Ureter (tissue), 1 donor: ENCODE measurements at regions not wholly inside any gene's neighbourhood (a gene's known extent, or its start where the extent isn't known, plus 50 kb on each side); places are given as distances from the start of the nearest gene placed in this dataset.
A peak's percentile ranks its signal among the peaks of the same experiment; 100 is the strongest.

Experiments
- DNase-seq: peaks from one replicate; pipeline ENCODE4 v3.0.0-alpha.2; 2020; ENCODE audit warnings: low spot score
- donor health status: DM: yes; HTN: yes; CAD: no.

- no peak for DNase-seq
These were observed 54.7 kb upstream of the ZNF423 start for GRCh38 chr16:49910541-49911071.

DNA sequence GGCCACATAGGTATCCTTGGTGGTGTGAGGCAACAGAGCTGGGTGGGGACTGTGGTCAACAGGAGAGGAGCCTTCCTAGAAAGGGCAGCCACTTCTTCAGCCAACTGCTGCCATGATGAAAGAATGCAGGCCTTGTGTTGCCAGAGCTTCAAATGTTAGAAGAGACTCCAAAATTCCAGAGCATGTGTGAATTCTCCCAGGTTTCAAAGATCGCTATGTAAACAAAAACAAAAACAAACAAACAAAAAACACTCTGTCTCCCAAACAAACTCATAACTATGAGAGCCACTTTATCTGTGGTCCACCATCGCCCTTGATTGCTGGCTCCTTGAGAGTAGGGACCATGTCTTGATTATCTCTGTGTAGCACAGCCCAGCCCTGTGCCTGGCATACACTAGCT, 55.5 kb upstream of the ZNF423 start:
- no peak for DNase-seq

DNA sequence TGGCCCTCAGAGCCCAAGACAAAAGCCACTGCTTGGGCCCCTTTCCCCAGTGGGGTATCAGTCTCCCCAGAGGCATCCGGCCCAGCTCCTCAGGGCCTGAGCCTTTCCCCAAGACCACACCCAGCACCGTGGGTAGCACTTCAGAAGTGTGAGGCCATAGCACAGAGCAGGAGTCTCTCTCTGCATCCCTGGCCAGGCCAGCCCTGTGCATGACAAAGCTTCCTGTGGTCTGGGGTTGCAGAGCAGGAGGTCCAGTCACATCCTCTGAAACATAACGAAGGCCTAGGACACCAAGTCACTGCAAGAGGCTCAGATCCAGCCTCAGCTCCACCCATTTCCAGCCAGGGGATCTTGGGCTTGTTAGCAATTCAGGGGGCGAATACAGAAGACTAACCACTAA, 56.8 kb upstream of the ZNF423 start:
- DNase-seq, result no peak

- no peak for DNase-seq
These were observed 57.8 kb upstream of the ZNF423 start for GRCh38 chr16:49913720-49914119.

- no peak for DNase-seq
These were observed 58.7 kb upstream of the ZNF423 start for GRCh38 chr16:49914657-49915056.

- DNase-seq, result no peak
These were observed 62.3 kb upstream of the ZNF423 start for GRCh38 chr16:49918257-49918656.

DNA sequence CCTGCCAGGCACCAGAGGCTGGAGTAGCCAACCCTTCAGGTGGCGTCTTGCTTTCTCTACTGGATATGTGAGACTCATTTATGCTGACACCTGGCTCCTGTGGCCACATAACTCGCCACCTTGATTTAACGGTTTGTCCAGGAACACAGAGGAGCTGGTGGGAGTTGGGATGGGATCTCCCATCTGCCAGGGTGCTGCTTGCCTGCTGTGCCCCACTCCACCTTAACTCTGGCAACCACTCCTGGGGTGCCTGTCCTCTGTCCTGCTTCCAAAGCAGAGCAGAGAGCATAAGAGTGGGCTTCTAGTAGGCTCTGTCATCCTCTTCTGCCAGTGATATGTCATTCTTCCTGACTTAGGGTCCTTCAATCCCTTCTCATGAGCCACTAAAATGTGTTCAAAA, 63.4 kb upstream of the ZNF423 start:
- no peak for DNase-seq

GRCh38 chr16:49920397-49920796, 64.5 kb upstream of the ZNF423 start:
- DNase-seq, result no peak

- DNase-seq, result no peak
These were observed 65.2 kb upstream of the ZNF423 start for GRCh38 chr16:49921106-49921505.

GRCh38 chr16:49921791-49922456, 66.0 kb upstream of the ZNF423 start:
- DNase-seq, result peak; percentile 72

- no peak for DNase-seq
These were observed 67.5 kb upstream of the ZNF423 start for GRCh38 chr16:49923411-49923810.

DNA sequence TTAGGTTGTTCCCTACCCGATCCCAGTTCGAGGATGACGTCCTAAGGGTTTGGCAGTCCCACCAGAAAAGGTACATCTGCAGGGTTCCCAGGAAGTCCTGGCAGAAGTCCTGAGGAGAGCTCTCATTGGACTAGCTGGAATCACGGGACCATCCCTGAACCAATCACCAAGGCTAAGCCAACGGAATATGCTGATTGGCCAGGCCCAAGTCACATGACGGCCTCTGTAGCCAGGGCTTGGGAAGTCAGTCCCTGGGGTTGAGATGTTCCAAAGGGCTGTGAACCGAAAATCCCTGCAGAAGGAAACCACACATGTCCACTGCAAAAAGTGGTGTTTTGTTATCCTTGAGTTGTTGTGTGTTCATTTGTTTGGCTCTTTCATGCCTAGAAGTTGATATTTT, 68.2 kb upstream of the ZNF423 start:
- DNase-seq, result no peak

- DNase-seq, result no peak
These were observed 71.0 kb upstream of the ZNF423 start for GRCh38 chr16:49926941-49927340.

DNA sequence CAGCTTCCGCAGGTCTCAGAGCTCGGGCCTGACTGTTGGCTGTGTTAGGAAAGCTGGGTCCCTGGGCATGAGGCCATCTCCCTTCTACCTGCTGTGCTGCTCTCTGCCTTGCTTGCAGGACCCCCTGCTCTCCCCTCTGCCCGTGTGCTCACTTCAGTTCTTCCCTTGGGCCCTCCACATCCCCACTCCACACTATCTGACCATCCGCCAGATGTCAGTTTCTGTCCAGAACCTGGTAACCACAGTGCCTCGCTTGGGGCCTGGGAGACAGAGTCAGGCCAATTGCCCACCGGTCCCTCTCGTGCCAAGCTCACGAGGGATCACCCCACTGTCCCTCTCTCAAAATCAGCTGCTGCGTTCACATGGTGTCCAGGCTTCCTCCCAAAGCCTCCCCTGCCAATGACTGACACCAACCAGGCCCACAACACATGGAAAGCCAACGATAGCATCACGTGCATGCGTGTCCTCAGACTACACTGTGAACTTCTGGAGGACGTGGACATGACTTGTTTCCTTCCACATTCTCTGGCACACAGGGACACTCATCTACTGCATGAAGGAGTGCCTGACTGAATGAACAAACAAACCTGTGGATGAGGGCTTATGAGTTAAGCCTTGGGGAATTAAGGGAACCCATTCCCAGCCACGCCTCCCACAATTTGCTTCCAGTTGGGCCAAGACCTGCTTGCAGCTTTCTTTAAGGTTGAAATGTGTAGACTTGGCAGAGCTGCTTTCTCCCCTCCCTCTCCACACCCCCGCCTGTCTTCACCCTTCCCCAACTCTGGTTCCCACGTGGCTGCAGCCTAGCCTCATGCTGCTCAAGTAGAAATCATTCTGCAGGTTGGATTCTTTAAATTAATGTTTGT, 72.5 kb upstream of the ZNF423 start:
- no peak for DNase-seq

DNA sequence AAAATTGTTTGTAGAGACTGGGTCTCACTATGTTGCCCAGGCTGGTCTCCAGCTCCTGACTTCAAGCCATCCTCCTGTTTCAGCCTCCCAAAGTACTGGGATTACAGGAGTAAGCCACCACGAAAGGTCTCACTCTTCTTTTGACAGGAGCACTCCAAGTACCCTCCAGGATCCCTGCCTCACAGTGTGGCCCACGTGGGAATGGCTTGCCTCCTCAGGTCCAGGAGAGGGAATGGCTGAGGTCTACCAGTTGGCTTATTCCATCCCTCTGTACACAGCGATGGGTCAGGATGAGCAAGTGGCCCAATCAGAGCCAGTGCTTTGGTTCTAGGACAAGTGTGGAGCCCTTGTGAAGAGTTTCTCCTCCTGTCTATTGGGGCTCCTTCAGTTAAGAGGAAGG, 73.7 kb upstream of the ZNF423 start:
- DNase-seq, result no peak

GRCh38 chr16:49930841-49931240, 74.9 kb upstream of the ZNF423 start:
- DNase-seq, result no peak

DNA sequence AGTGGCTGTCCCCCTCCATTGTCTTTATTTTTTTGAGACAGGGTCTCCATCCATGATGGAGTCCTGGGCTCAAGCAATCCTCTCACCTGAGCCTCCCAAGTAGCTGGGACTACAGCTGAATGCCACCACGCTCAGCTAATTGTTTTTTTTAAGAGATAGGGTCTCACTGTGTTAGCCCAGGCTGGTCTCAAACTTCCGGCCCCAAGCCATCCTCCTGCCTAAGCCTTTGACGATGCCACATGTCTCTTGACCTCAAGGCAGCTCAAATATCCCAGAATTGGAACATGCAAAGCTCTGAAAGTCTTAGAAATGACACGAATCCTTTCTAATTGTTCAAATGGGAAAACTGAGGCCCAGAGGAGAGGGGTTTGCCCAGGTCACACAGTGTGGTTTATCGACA, 75.4 kb upstream of the ZNF423 start:
- DNase-seq, result no peak

DNA sequence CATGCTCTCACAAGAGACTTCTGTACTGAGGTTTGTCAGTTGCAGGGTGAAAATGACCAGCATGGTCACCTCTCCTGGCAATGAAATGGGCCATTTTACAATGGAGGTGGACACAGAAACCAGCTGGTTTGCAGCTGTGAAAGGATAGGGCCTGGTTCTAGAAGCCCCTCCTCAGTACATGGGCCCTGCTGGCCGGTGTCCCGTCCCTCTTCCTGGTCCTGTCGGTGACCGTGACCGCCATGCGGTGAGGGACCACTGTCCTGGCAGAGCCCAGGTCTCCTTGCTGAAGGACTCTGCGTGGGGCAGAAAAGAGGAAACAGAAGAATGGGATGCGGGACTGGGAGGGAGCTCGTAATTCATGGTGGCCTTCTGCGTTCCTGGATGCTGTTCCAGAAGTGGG, 76.0 kb upstream of the ZNF423 start:
- DNase-seq, result no peak

- no peak for DNase-seq
These were observed 76.5 kb upstream of the ZNF423 start for GRCh38 chr16:49932434-49932833.

DNA sequence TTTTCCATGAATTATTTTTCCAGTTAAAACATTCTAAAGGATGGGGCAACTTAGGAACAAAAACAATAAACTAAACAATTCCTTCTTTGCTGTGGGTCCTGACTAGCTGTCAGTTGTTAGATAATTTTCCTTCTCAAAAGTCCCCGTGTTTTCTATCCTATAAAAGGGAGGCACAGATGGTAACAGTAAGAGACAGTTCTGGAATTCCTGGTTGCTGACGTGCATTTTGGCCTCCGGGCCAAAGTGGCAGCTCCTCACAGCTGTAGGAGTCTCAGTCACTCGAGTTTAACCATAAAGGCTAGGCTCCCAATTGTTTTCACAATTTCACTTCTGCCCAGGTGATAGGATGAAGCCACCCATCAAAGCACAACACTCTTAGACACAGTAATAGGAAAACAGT, 77.0 kb upstream of the ZNF423 start:
- no peak for DNase-seq

- DNase-seq, result no peak
These were observed 80.9 kb upstream of the ZNF423 start for GRCh38 chr16:49936791-49937190.

- DNase-seq, result no peak
These were observed 82.0 kb upstream of the ZNF423 start for GRCh38 chr16:49937886-49938285.

GRCh38 chr16:49939495-49939894, 83.6 kb upstream of the ZNF423 start:
- no peak for DNase-seq
